B cell (primary cell): ENCODE measurements at regions not wholly inside any gene's neighbourhood (a gene's known extent, or its start where the extent isn't known, plus 50 kb on each side); places are given as distances from the start of the nearest gene placed in this dataset.

Experiments
- ATAC-seq: fragments of 200-7000 bp; cut with Tn5 transposase; one replicate; pipeline ENCODE4 v1.10.0; 2021; ENCODE audit warnings: low read depth, mild to moderate bottlenecking, moderate number of reproducible peaks, moderate library complexity
- CTCF ChIA-PET: fragments of 350-600 bp; sonication (Branson Sonifier 250); formaldehyde crosslinking; loops from one replicate; lab custom pipeline; 2021; ENCODE audit warnings: antibody characterized with exemption, inconsistent platforms; lab: Charles Lee
- POLR2A ChIA-PET: fragments of 350-600 bp; sonication (Branson Sonifier 250); formaldehyde crosslinking; loops from one replicate; lab custom pipeline; 2021; ENCODE audit warnings: antibody characterized with exemption; lab: Charles Lee
- DNase-seq: peaks from one replicate; pipeline ENCODE4 v3.0.0; 2013
- H2AFZ ChIP-seq: 2 replicates; pipeline ENCODE4 v1.6.1; 2012; ENCODE audit warnings: mild to moderate bottlenecking, low read depth, low read length; ENCODE audit not compliant: insufficient read depth, poor library complexity, severe bottlenecking
- H3K27ac ChIP-seq, 2 donors: 1 replicate in 1 of 2; 2 replicates in 1 of 2; pipeline ENCODE4 v1.5.1; 2012 to 2013; ENCODE audit warnings: low read length in 2 of 2, mild to moderate bottlenecking in 2 of 2, moderate library complexity in 1 of 2
- H3K27me3 ChIP-seq, 4 experiments: fragments of 200-600 bp in 1 of 4; sonication (generic) in 1 of 4; replicated peaks in 1 of 4; 1 replicate in 2 of 4; 2 replicates in 2 of 4; pipeline versions ENCODE4 v1.6.1 to v1.7.0; 2013 to 2016; ENCODE audit warnings: low read length in 3 of 4, mild to moderate bottlenecking in 2 of 4, mixed read lengths in 1 of 4, moderate library complexity in 1 of 4; ENCODE audit not compliant: insufficient read depth in 4 of 4, control insufficient read depth in 3 of 4; ENCODE audit errors: control extremely low read depth in 1 of 4
- H3K36me3 ChIP-seq, 2 experiments: replicated peaks in 1 of 2; 1 replicate in 1 of 2; 2 replicates in 1 of 2; pipeline versions ENCODE4 v1.6.1 to v1.7.1; 2013; ENCODE audit warnings: low read length in 1 of 2; ENCODE audit not compliant: insufficient read depth in 2 of 2, control insufficient read depth in 1 of 2; ENCODE audit errors: control extremely low read depth in 1 of 2, extremely low read depth in 1 of 2
- H3K4me1 ChIP-seq, 2 donors: fragments of 200-600 bp in 1 of 2; sonication (generic) in 1 of 2; 1 replicate in 1 of 2; 2 replicates in 1 of 2; pipeline versions ENCODE4 v1.5.1 to v1.6.1; 2013 to 2017; ENCODE audit warnings: low read length in 2 of 2; ENCODE audit not compliant: control insufficient read depth in 2 of 2, insufficient read depth in 2 of 2
- H3K4me2 ChIP-seq: replicated peaks from 2 replicates; pipeline ENCODE3; 2012; ENCODE audit warnings: mild to moderate bottlenecking, low read depth, low read length; ENCODE audit not compliant: poor library complexity, severe bottlenecking
- H3K4me3 ChIP-seq, 5 experiments: fragments of 200-600 bp in 1 of 5; sonication (generic) in 1 of 5; 1 replicate in 3 of 5; 2 replicates in 2 of 5; pipeline versions ENCODE4 v1.5.1 to v1.7.0; 2011 to 2016; ENCODE audit warnings: low read length in 4 of 5, mild to moderate bottlenecking in 4 of 5, low read depth in 2 of 5, control low read depth in 1 of 5, moderate library complexity in 1 of 5; ENCODE audit not compliant: insufficient read depth in 1 of 5; ENCODE audit errors: control extremely low read depth in 1 of 5, extremely low read depth in 1 of 5
- H3K79me2 ChIP-seq: fragments of 200-600 bp; sonication (generic); one replicate; pipeline ENCODE4 v1.6.0; 2016; ENCODE audit warnings: low read length; ENCODE audit not compliant: control insufficient read depth, insufficient read depth
- H3K9ac ChIP-seq: fragments of 200-600 bp; sonication (generic); 2 replicates; pipeline ENCODE4 v1.6.1; 2017; ENCODE audit warnings: mild to moderate bottlenecking, low read length, moderate library complexity
- H3K9me3 ChIP-seq, 3 donors: one replicate each; pipeline versions ENCODE4 v1.6.1 to v1.7.1; 2013; ENCODE audit warnings: low read length in 2 of 3; ENCODE audit not compliant: control insufficient read depth in 2 of 3, insufficient read depth in 1 of 3; ENCODE audit errors: control extremely low read depth in 1 of 3
- H4K20me1 ChIP-seq: 2 replicates; pipeline ENCODE4 v1.6.0; 2012; ENCODE audit warnings: mild to moderate bottlenecking, low read length; ENCODE audit not compliant: insufficient read depth, control insufficient read depth, poor library complexity, severe bottlenecking
- H3K27ac Mint-ChIP-seq: one replicate; pipeline ENCODE4 v1.8.0; 2021; ENCODE audit warnings: mixed read lengths
- H3K27me3 Mint-ChIP-seq: one replicate; pipeline ENCODE4 v1.8.0; 2021; ENCODE audit warnings: mixed read lengths
- H3K4me1 Mint-ChIP-seq: one replicate; pipeline ENCODE4 v1.8.0; 2021; ENCODE audit warnings: mixed read lengths
- H3K4me3 Mint-ChIP-seq: one replicate; pipeline ENCODE4 v1.8.0; 2021; ENCODE audit warnings: mixed read lengths
- H3K9me3 Mint-ChIP-seq: one replicate; pipeline ENCODE4 v1.8.0; 2022; ENCODE audit warnings: mixed read lengths; ENCODE audit not compliant: insufficient read depth
- EZH2 ChIP-seq: IDR thresholded peaks from 2 replicates; pipeline ENCODE4 v1.6.1; 2012; ENCODE audit warnings: borderline replicate concordance, low read depth, mild to moderate bottlenecking, moderate library complexity, low read length; ENCODE audit not compliant: insufficient read depth, poor library complexity, severe bottlenecking
- WGBS: methylation state at CpG from one replicate; pipeline ENCODE4 v1.1.5; 2013; ENCODE audit warnings: missing lambda C conversion rate; ENCODE audit not compliant: insufficient coverage; 5-methylcytosine and 5-hydroxymethylcytosine counted together
- intact Hi-C: fragments of 100-400 bp; cut with micrococcal nuclease; formaldehyde crosslinking; loops from one replicate; pipeline ENCODE4 v1.10.0; 2022
- TF ChIP-seq, protein P1 (sequence below): fragments of 200-600 bp; IDR thresholded peaks from one replicate; pipeline ENCODE4 v1.8.0; 2022; ENCODE audit warnings: antibody characterized with exemption, mild to moderate bottlenecking

GRCh38 chr6:76768556-76768955, 694.7 kb downstream of the HTR1B start:
- no peak overlapping the region for H2AFZ ChIP-seq
- Mint-ChIP-seq H3K9me3 (no peaks in the 10 kb centered on the region), H3K4me3 (no peak overlapping the region), H3K4me1 (no peaks in the 10 kb centered on the region), H3K27me3 (no peaks in the 10 kb centered on the region), H3K27ac (no peak overlapping the region)
- DNase-seq, result no peak
- H3K4me1 ChIP-seq, result no peaks in the 10 kb centered on the region
- 23% methylated on average over 2 of the region's 2 CpGs for WGBS
- no peaks in the 10 kb centered on the region for H3K27me3 ChIP-seq
- intact Hi-C loops, result no loop called here
- no peak overlapping the region for H3K9ac ChIP-seq
- ChIA-PET CTCF (no interaction called here), POLR2A (no interaction called here)
- H3K79me2 ChIP-seq, result no peaks in the 10 kb centered on the region
- TF ChIP-seq, protein P1, sequence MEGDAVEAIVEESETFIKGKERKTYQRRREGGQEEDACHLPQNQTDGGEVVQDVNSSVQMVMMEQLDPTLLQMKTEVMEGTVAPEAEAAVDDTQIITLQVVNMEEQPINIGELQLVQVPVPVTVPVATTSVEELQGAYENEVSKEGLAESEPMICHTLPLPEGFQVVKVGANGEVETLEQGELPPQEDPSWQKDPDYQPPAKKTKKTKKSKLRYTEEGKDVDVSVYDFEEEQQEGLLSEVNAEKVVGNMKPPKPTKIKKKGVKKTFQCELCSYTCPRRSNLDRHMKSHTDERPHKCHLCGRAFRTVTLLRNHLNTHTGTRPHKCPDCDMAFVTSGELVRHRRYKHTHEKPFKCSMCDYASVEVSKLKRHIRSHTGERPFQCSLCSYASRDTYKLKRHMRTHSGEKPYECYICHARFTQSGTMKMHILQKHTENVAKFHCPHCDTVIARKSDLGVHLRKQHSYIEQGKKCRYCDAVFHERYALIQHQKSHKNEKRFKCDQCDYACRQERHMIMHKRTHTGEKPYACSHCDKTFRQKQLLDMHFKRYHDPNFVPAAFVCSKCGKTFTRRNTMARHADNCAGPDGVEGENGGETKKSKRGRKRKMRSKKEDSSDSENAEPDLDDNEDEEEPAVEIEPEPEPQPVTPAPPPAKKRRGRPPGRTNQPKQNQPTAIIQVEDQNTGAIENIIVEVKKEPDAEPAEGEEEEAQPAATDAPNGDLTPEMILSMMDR, result no peak
- no peak for TF ChIP-seq EZH2
- H3K36me3 ChIP-seq, result no peaks in the 10 kb centered on the region
- H3K27ac ChIP-seq, result no peak overlapping the region
- no peak for ATAC-seq
- no peak overlapping the region for H3K4me2 ChIP-seq
- no peaks in the 10 kb centered on the region for H3K9me3 ChIP-seq
- no peaks in the 10 kb centered on the region for H4K20me1 ChIP-seq
- no peak overlapping the region for H3K4me3 ChIP-seq

GRCh38 chr6:76764057-76764456, 691.6 kb upstream of the IMPG1 start:
- DNase-seq (no peak), ATAC-seq (no peak)
- Mint-ChIP-seq H3K4me3 (no peak overlapping the region), H3K4me1 (no peaks in the 10 kb centered on the region), H3K27ac (no peak overlapping the region), H3K27me3 (no peaks in the 10 kb centered on the region), H3K9me3 (peaks cover 4% of the 10 kb centered on the region)
- H3K4me1 ChIP-seq, result no peaks in the 10 kb centered on the region
- no peaks in the 10 kb centered on the region for H4K20me1 ChIP-seq
- intact Hi-C loops, result no loop called here
- H2AFZ ChIP-seq, result no peak overlapping the region
- H3K36me3 ChIP-seq, result no peaks in the 10 kb centered on the region
- no peak overlapping the region for H3K9ac ChIP-seq
- no CpG with 5 or more reads among the region's 2 CpGs for WGBS
- H3K27ac ChIP-seq, result no peak overlapping the region
- H3K4me3 ChIP-seq, result no peak overlapping the region
- TF ChIP-seq, protein P1, result no peak
- TF ChIP-seq EZH2, result no peak
- no peaks in the 10 kb centered on the region for H3K79me2 ChIP-seq
- H3K4me2 ChIP-seq, result no peak overlapping the region
- H3K9me3 ChIP-seq, result no peaks in the 10 kb centered on the region
- POLR2A ChIA-PET, result no interaction called here
- no peaks in the 10 kb centered on the region for H3K27me3 ChIP-seq
- CTCF ChIA-PET, result no interaction called here
